Activated T-cell treated with anti-CD3 and anti-CD28 coated beads for 24 hours (primary cell): ENCODE measurements at regions not wholly inside any gene's neighbourhood (a gene's known extent, or its start where the extent isn't known, plus 50 kb on each side); places are given as distances from the start of the nearest gene placed in this dataset.

ENCODE experiments used
- DNase-seq: peaks from one replicate; pipeline ENCODE4 v3.0.0-alpha.2; 2020; ENCODE audit warnings: low read depth

DNA sequence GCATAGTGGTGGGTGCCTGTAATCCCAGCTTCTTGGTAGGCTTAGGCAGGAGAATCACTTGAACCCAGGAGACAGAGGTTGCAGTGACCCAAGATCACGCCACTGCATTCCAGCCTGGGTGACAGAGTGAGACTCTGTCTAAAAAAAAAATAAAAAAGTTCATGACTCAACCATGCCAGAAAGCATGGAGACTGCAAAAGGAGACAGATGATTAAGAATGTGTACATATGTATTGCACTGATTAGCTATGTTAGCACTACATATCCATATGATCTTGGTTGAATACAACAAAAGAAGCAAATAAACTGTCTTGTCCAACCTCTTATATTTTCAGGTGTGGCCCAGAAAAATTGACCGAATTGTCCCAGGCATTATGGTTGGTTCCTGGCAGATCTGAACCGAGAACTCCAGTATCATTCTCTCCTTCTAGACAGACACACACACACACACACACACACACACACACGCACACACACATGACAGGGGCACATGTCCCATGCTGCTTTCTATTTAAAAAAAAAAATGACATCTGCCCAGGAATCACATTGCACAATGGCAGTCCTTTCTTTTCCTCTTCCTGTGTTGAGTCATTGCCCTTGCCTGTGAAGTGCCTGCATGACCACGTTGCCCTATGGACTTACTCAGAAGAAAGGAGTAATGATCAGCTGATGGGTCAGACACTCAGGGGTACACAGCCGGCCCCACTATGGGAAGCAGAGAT lies 65.6 kb downstream of the MYCN start:
- no peak for DNase-seq

DNA sequence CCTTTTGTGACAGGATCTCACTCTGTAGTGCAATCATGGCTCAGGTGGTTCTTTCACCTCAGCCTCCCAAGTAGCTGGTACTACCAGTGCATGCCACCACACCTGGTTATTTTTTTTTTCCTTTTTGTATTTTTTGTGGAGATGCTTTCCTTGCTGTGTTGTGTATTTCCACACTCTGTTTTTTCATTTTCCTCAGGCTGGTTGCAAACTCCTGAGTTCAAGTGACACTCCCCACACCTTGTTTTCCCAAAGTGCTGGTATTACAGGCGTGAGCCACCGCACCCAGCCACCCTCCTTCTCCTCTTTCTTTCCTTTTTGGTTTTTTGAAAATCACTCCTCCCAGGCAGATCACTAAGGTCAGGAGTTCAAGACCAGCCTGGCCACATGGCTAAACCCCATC lies 65.0 kb downstream of the MYCN start:
- no peak for DNase-seq

DNA sequence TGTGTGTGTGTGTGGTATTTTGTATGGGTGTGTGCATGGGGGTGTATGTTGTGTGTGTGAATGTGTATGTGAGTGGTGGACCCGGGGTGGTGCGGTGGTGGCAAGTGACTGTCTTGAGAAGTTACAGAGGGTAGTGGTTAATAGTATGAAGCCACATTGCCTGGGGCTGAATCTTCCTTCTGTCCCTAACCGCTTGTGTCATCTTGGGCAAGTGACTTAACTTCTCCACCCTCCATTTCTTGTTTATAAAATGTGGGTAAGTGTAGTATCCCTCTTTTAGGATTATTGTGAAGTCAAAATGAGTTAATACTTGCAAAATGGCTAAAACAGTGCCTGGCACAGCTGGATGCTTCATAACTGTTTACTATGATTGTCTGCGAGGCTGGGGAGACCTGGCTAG lies 63.5 kb downstream of the MYCN start:
- no peak for DNase-seq

DNA sequence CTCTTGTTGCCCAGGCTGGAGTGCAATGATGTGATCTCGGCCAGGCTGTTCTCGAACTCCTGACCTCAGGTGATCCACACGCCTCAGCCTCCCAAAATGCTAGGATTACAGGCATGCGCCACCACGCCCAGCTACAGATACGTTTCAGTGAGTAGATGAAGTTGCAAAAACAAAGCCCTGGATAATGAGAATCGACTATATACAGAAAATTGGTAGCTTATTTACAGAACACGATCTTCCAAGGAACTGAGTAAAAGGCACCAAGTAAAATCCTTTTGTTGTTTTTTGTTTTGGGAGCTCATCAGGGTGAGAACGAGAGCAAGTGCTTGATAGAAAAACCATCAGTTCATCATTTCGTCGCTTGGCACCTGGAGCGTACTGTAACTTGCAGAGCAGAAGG lies 62.8 kb downstream of the MYCN start:
- DNase-seq = no peak

DNA sequence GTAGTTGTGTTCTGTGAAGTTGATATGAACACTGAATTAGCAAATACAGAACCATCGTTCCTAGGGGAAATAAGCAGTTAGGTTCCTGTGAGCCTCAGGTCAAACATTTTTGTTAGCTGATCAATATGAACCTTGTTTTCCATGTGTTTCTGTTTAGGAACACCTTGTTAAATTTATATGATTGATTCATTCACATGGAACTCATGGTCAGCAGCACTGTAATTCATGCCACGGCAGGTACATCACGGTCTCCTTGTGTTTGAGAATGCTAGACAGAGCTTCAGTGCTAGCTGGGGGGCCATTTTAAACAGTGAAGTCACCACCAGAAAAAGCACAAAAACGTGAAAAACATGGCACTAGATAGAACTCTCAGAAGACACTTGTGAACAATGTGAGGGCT lies 62.2 kb downstream of the MYCN start:
- DNase-seq = no peak

DNA sequence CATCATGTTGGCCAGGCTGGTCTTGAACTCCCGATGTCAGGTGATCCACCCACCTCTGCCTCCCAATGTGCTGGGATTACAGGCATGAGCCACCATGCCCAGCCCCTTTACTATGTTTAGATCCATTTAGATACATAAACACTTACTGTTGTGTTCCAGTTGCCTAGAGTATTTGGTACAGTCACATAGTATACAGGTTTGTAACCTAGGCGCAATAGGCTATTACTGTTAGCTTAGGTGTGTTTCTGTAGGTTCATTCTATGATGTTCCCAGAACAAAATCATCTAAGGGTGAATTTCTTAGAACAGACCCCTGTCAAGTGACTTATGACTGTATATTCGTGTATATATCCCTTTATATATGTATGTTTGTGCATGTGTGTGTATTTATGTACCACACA lies 61.8 kb downstream of the MYCN start:
- no peak for DNase-seq

DNA sequence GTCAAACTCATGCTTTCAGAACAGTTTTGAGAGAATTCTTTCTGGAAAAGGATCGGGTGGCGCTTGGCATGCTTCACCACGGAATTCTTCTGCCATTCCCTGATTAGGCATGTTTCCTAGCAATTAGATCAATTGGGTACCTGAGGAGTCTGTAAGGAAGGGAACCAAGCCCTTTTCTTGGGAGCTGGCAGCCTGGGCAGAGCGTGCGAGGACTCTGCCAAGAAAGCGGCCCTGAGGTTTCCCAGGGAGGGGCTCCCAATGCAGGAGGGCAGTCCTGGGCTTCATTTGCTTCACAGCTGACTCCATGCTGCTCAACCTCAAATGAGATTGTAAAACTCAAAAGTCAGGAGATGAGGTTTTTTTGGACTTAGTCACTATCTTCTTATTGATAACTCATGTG lies 60.3 kb downstream of the MYCN start:
- DNase-seq = no peak

DNA sequence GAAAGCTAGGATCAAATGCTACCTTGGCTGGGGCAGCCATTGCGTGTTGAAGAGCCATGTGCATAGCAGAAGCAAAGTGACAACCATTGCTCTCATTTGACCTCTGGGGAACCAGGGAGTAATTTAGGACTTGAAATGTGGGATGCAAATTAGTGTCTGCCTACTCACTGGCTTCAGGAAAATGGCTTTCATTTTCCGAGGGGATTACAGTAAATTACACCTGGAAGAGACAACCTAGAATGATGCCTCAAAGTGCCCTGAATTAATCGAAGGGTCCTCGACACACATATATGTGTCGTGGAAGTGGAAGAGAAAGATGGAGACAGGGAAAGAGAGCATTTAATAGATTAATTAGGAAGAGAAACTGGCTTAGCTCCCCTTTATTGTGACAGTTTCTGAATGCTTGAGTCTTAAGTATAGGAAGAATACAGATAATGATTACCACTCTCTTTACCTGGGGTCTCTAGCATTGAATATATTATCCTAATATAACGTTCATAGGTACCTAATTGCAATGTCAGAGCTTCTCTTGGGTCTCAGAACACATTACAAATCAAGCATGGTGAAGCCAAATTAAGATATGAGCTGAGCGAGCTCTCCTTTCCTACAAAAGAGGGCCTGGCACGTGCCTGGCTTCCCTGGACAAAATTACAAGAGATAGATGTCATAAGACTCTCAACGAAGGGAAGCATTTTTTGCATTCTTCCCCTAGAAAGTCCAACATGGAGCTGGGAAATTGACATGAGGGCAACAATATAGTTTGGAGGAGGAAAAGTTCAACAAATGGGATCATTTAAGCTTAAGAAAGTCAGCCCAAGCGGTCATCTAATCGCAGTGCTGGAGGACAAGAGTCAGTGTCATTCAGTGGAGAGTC lies 59.5 kb downstream of the MYCN start:
- DNase-seq = no peak

DNA sequence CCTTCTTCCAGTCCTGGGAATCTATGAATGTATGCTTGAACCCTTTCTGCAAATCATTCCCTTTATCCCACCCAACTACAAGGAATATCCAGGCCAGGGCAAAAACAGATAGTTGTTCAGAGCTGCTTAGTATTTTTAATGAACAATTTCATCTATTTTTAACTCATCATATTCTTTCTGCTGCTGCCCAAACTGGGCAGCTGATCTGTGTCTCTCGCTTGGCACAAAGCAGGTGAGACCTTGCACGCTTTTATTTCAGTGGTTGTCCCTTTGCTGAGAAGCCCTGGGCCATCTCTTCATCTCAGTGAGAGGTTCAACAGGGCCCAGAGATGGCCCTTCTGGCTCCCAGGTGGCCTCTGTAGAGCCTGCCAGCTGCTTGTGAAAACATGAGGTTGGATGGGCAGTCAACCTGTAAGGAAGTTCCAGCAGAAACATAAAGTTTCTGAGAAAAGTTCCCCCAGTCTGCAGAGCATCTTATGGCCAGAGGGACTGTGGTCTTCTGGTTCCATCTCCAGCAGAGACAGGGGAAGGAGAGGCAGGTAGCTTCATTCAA lies 57.5 kb downstream of the MYCN start:
- no peak for DNase-seq

DNA sequence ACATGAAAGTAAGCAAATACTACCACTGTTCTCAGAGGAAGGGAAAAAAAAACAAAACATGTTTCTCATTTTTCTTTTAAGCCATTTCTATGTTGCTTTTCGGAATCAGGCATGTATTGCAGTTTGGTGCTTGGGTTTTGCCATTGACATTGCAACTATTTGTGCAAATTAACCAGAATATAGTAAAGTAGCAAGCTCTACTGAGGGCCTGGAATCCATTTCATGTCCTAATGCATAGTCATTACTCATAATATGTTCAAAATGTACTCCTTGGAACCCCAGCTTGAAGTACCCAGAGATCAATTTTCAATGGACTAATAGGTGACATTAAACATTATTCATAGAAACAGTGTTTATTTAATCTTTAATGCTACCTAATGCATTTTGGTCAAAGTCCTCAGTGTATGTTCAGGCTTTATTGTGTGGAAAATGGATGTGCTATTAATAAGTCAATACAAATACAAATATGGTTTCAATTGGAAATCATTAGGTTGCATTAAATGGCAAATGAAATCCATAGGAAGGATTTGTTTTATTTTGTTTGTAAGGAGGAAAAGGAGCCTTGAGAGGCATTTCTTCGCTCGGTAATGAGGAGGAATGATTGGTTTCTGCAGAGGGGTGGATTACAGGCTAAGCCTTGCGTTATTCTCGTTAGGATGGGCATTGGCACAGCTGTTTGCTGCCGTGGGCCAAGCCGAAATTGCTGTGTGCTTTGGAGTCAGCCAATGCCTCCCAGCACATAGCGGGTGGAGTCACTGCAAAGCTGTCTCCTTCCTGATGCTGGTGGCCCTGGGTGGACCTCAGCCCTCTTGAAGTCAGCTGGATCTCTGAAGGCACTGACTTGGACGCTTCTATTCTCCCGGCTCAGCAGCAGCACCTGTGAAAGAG lies 56.4 kb downstream of the MYCN start:
- no peak for DNase-seq
